HG03139 (cell line): ENCODE measurements at regions not wholly inside any gene's neighbourhood (a gene's known extent, or its start where the extent isn't known, plus 50 kb on each side); places are given as distances from the start of the nearest gene placed in this dataset.
"Not testable (repeated sequence)": the region's sequence is repeated elsewhere in the genome, so short reads cannot be mapped to it uniquely, and the experiment has no call there.

Experiments used
- ATAC-seq: cut with Tn5 transposase; IDR thresholded peaks from one replicate; pipeline ENCODE4 v1.9.1; 2021; ENCODE audit not compliant: unreplicated experiment

DNA sequence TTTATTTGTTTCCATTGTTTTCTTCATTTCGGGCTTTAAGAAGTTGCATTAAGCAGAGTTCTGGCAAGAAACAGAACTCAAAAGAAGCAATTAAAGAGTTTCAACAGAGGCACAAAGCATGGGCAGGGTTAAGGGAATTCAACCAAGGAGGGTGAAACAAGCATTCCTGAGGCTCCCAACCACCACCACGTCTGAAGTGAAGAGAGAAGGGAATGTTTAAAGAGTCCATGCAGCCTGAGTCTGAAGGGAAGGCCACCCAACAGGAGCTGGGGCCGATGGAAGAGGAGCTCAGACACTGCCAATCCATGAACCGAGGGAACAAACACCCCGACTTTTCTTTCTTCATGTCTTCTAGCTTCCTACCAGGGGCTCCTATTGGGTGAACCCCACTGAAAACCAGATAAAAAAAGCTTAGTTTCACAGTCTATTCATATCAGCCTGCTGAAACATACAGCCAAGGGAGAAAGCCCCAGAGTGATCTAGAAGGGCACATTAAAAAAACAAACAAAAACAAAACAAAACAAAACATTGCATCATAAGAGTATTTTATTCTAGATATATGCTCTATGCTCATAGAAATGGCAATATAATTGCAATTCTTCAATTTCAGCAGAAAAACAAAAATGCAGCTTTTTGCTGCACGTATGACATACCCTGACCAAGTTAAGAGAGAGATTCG lies 592.1 kb downstream of the TTLL7 start:
- ATAC-seq: not testable (repeated sequence)

DNA sequence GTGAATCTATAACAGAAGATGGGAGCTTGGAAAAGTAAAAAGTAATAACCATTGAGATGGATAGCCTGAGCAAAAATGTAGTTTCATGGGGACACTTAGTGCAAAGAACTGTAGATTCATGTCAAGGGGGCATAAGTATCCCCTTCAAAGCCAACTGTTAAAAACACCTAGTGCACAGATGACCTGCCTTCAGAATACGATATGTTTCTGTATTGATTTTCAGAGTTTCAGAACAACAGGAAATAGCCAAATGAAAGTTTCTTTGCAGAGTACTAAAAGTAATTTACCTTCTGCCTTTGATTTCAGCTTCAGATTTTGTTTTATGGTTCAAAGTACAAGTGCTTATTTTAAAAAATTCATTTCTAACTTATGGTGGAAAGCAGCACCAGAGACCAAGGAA lies 593.1 kb downstream of the TTLL7 start:
- ATAC-seq: peak; percentile 64

DNA sequence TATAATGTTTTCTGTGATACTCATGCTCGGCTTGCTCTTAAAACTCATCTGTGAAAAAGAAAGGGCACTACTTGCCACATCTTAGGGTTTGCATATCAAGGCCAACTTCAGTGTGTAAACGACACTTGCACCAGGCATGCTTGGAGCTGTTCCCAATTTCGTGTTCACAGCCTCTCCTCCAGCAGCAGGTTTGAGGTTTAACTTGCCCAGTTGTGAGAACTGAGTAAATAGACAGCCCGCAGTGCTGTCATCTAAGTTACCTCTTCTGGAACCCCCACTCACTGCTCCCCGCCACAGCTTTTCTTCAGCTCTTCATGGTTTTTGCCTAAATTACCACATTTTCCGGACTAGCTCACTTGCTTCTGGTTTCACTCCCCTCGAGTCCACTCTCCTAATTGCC lies 595.4 kb downstream of the TTLL7 start:
- not testable (repeated sequence) for ATAC-seq

DNA sequence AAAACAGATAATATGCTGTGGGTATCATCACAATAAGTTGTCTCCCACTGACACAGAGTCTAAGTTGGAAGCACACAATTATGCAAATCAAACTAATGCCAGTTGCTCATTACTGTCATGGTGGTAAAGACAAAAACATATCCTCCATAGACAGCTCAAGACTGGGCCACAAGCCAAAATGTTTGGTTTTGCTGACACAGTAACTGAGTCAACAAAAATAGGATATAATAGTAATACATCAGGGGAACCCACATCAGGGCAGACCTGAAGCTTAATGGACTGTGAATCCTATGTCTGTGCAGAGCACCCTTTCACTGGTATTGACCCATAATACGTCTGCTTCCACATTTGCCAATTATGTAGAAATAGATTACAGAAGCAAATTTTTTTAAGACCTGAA lies 597.8 kb downstream of the TTLL7 start:
- ATAC-seq: not testable (repeated sequence)

DNA sequence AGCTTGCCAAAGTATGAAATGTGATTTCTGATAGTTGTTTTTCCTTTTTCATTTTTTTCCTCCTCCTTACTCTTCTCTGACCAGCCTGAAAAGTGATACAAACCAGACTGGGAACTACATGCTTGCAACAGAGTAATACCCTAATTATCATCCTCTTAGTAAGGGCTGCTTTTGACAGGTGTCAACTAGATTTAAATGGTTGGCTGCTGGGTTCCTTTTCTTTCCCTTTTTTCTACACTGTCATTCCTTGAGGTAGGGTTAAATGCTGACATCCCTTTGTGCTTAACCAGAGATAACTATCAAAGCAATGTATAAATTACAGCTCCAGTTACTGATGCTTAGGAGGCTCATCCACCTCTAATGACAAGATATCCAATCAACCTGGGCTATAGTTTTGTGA lies 598.8 kb downstream of the TTLL7 start:
- ATAC-seq: not testable (repeated sequence)

DNA sequence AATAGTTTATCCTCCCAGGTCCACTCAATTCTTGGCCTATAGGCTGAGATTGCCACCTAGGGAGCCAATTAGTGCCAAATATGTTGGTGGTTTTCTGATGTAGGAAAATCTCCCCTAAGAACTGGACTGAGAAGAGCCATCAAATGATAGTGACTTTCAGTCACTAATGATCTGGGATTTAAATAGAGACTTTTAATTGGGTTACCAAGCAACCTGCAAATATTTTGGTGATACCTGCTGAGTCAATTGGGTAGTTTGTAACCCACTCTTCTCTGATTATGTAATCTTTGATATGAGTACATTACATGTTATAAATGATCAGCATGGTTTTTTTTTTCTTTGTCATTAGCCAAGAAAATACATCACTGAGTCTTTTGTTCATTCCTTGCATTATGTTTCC lies 600.8 kb downstream of the TTLL7 start:
- ATAC-seq: not testable (repeated sequence)

DNA sequence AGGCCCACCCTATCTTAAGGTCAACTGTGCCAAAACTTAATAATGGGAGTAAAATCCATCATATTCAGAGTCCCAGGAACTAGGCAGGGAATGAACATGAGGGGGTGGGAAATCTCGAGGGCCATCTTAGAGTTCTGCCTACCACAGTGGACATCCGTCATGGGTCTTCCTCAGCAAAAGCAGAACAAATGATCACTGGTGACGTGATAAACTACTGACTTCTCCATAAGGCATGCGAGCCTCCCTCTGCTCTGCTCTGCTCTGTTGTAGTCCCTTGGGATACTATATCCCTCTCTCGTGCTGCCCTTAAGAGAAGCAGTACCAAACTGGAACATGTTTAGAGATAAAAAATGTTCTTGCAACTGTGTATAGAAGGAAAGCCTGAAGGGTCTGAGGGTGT lies 603.8 kb downstream of the TTLL7 start:
- not testable (repeated sequence) for ATAC-seq

DNA sequence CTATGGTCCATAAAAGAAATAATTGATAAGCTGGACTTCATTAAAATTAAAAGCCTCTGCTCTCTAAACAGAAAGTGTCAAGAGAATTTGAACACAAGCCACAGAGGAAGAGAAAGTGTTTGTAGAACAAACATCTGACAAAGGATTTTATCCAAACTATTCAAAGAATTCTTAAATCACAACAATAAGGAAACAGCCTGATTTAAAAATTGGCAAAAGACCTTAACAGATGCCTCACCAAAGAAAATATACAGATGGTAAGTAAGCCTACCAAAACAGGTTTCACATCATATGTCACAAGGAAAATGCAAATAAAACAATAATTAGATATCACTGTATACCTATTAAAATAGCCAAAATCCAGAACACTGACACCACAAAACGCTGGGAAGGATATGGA lies 612.0 kb downstream of the TTLL7 start:
- ATAC-seq: not testable (repeated sequence)

DNA sequence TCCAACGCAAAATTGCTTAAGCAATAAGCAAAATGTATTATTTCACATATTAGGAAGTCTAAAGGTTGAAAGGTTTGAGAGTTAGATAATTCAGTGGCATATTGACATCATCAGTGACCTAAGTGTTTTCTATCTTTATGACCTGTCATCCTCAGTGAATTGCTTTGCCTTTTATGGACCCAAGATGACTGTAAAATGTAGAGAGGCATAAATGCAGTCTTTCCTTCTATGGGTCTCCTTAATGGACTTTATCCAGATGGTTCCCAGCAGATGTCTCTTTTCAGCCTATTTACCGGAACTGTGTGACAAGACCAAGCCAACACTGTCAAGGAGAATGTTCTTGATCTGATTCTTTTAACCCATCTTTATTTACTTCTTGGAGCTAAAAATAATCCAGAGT lies 615.8 kb downstream of the TTLL7 start:
- ATAC-seq: not testable (repeated sequence)

DNA sequence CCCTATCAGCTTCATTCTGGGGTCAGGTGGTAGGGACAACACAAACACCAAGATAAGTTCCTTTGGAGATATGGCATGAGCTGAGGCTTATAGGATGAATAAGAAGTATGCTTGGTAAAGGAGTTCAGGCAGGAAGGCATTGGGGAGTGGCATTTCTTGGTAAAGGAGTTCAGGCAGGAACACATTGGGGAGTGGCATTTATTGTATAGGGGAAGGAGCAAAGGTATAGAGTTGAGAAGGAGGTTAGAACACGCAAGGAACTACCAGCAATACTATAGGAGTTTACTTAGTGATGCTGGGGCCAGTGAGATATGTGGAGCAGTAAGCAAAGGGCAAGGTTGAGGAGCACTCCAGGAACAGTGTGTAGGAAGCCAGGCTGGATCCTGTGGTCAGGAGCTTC lies 625.9 kb downstream of the TTLL7 start:
- not testable (repeated sequence) for ATAC-seq

DNA sequence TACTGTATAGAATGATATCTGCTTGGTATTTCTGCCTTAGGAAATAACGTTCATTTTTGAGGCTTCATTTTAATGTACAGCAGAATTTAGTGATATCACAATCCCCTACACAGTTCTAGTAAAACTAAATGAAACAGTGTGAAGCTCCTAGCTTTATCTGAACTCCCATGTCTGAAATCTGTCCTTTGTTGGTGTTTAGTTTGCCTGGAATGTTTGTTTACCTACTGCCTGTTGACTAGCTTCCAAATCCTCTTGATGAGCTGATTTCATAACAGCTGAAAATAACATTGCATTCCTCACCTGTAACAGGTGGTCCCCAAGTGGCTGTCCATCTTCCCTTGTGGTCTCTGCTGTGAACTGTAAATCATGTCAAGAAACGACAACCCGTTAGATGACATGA lies 629.1 kb downstream of the TTLL7 start:
- ATAC-seq: not testable (repeated sequence)

DNA sequence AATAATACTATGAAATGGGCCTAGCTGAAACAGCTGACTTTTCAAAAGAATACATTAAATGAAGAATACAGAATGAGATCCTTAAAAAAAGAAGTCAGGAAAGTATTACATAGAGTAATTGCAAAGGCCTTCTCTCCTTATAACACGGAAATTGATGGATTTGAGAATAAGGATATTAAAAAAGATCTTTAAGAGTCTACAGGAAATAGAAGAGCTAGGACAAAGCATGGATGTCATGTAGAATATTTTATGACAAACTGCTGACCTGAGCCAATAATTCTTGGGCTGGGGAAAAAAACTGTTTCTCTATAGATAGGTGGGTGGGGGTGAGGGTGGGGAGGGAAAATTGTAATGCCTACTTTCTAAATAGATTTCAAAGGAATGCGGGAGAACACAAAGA lies 633.6 kb downstream of the TTLL7 start:
- ATAC-seq: not testable (repeated sequence)

DNA sequence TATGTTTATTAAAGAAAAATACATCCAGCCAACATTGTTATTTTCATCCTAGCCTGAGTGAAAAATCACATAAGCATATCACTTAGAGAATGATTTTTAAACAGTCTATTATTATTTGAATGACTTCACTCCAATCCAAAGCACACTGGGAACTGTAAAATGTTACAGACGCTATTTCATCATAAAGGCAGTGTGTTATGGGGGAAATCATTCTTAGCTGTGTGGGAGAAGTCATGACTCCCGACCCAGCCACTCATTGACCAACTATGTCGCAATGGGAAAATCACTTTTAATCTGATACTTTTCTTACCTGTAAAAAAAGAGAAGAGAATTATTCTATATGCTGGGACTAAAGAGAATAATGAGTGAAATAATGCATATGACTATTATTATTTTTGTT lies 653.6 kb downstream of the TTLL7 start:
- not testable (repeated sequence) for ATAC-seq

DNA sequence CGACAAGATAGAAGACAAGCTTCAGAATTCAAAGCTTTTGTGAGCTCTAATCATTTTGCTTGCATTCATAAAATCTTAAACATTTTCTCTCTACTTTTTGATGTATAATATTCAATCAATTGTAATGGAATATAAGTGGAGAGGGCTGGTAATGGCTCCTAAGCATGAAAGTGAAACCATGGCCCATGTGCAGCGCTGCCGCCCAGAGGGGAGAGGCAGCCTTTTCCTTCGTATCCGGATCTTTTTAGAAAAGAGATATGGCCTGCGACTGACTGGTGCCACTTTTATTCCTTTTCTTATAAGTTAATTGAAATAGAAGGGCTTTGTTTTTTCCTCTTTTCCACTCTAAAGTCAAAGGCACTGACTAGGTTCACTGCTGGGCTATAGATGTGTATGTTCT lies 655.2 kb downstream of the TTLL7 start:
- not testable (repeated sequence) for ATAC-seq

DNA sequence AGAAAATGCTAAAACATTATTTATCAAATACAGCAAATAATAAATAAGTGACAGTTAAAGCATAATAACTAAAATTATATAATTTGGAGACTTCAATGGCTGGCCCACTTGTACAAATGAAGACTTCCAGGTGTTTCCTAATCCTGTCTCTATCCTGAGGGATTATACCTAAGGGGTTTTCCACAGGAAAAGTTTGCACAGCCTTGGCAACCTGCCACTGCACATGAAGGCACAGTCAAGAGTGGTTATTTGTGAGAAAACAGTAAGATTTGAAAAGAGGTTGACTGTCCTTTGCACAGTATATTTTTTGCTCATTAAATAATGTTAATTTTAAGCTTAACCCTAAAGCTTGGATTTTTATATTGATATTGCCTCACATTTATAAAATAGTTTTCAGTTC lies 655.9 kb downstream of the TTLL7 start:
- ATAC-seq: not testable (repeated sequence)

DNA sequence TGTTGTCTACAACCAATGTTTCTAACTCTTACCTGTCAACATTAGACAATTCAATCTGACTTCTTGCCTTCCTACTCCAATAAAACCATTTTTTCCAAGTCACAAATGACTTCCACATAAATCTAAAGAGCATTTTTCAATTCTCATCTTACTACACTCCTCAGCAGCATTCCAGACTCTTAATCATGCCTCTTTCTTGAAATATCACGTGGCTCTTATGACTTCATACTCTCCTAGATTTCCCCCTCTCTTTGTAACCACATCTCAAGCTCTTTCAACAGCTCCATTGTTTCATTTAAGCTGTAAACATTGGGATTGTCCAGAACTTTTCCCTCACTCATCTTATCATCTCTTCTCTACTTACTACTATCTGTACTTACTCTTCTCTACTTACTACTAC lies 666.6 kb downstream of the TTLL7 start:
- ATAC-seq: not testable (repeated sequence)

DNA sequence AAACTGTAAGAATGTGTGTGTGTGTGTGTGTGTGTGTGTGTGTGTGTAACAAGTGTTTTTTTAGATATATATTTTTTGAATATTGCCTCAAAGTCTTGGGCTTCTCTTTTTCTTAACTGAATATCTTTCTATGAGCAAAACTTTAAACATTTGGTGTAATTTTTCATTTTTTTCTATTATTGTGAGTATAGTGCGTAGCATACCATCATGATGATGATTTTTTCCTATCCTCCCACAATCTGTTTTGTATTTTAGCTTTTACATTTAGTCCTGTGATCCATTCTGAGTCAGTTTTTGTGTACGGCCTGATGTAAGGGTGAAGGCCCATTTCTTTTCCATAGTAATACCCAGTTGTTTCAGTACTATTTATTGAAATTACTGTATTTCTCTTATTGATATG lies 680.6 kb downstream of the TTLL7 start:
- ATAC-seq: no peak

DNA sequence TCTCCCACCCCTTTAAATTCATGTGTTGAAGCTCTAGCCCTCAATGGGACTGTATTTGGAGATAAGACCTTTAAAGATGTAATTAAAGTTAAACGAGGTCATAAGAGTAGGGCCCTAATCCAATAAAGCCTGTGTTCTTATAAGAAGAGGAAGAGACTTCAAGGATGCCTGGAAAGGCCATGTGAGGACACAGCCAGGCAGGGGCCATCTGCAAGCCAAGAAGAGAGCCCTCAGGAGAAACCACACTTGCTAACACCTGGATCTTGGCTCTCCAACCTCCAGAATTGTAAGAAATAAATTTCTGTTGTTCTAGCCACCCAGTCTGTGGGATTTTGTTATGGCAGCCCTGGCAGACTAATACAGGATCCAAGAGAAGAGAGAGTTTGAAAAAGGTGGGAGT lies 683.5 kb downstream of the TTLL7 start:
- not testable (repeated sequence) for ATAC-seq

DNA sequence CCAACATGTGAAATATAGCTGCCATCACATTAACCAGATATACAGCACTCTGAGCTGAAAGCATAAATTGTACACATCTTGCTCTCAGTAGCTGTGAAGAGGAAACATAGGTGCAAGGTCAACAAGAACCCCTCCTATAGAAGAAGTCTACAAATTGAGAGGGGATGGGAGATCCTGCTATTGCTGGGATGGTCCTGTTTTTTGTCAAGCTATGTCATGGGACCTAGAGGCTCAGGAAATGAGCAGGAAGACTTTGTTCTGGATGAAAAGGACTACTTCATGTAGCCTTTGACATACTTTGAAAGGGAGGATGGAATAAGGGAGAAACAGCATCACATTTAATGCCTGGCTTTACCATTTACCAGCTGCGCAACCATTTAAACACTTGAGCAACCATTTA lies 688.8 kb downstream of the TTLL7 start:
- ATAC-seq: not testable (repeated sequence)

DNA sequence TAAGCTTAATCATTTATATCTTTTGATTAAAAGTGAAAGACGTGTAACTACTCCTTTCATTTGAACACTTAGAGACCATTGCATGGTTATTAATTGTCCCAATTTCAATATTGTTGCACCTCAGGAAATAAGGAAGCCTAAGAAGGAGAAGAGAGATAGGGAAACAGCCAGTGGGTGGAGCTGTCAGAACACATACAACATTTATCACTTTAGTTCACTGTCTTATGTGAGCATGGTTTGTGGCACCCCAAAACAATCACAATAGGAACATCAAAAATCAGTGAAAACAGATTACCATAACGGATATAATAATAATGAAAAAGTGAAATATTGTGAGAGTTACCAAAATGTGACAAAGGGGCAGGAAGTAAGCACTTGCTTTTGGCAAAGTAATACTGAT lies 689.9 kb downstream of the TTLL7 start:
- ATAC-seq: not testable (repeated sequence)

DNA sequence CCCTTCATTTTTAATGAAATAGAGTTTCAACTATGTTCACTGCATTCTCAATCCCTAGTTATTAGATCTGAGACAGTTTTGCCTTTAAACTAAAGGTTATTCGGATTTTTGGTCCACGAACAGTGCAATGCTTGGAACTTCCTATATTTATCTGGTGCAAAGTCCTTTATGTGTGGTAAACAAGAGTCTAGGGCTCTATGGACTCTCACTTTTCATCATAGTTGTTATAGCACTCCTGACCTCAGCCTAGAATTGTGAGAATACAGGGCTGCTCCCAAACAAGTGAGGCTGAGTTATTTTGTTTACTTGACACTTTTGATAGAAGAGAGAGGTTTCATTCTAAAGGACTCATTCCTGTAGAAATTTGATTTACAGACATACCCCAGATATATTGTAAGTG lies 692.1 kb downstream of the TTLL7 start:
- ATAC-seq: not testable (repeated sequence)

DNA sequence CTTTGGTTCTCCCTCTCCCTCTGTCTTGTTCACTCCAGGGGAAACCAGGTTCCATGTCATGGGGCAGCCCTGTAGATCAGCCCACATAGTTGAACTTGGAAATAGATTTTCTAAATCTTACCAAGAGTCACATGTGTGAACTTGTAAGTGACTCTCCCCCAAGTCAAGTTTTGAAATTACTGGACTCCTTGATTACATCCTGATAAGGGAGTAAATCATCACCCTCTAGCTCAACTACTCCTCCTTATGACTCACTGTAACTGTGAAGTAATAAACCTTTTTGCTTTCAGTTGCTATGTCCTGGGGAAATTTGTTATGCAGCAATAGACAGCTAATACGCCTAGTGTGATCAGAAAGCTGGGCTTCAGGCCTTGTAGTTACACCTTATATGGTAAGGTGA lies 703.3 kb downstream of the TTLL7 start:
- ATAC-seq: not testable (repeated sequence)

DNA sequence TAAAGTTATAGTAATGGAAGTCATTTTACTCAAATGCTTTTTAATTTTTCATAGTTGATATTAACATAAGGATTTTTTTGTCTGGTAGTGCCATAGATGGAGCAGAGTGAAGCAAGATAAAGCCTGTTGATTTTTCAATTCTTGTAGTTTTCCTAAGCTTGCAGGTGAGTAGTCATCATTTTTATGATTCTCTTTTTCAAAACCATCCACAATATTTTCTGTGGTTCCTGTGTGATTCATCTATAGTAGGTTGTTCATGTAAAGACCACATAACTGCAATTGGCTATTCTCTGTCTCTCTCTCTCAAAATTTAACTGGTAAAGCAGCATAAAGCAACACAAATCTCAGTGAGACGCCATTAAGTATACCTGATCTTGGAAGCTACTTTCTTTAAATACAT lies 711.5 kb downstream of the TTLL7 start:
- ATAC-seq: not testable (repeated sequence)
